ENCODE measurements at regions not wholly inside any gene's neighbourhood (a gene's known extent, or its start where the extent isn't known, plus 50 kb on each side); places are given as distances from the start of the nearest gene placed in this dataset.
A peak's percentile ranks its signal among the peaks of the same experiment; 100 is the strongest.

DNA sequence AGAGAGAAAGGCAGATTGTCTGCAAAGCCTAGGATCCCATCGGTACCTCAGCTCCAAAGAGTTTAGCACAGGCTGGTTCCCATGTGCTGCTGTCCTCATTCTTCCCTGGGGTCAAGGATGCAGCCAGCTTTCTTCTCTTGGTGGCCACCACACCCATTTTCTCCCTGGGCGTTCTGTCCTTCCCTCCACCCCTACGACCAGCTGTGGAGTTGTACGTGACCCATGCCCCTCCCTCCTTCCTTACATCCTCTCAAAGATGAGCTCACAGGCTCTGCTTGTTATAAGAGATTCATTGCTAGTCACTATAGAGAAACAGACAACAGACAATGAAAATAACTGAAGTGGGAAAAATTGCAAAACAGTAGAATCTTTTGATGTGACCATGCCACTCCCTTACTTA, 74.0 kb upstream of the KLF3 start:
- DNase-seq (ENCODE audit: low spot score): no peak
- intact Hi-C loops (cut with DNase I): no loop called here

DNA sequence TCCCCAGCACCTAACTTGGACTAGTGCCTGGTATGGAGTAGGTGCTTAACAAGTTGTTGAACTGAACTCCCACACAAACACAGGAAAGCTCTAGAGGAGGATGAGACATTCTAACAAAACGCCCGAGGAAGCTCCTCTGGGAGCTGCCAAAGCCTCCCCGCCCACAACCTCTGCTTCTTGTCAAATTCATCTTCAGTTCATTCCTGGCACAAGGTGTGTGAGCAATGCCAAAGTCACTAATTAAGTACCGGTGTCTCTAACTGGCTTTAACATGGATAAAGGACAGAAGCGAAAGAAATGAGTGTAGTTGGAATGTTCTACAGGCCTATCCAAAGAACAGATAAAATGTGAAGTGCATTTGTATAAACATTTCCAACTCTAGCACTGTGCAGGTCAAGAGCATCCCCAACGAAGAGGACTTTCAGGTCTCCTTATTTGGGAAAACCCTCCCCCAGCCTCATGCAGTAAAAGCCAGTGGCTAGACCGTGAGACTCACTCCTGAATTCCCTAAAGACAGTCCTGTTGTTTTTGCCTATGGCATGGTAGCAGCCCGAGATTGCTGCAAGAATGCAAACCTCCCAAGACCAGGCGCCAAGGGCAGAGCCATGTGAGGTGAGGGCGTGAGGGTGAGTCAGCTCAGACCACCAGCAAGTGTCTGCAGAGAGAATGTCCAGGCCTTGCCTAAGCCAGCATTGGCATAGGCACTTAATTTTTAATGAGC, 72.2 kb upstream of the KLF3 start:
- intact Hi-C loops (cut with DNase I): no loop called here
- no peak for DNase-seq (ENCODE audit: low spot score)

GRCh38 chr4:38598489-38598888, 65.5 kb upstream of the KLF3 start:
- intact Hi-C loops (cut with DNase I): no loop called here

GRCh38 chr4:38600575-38600974, 63.4 kb upstream of the KLF3 start:
- DNase-seq (ENCODE audit: low spot score): no peak
- intact Hi-C loops (cut with DNase I): no loop called here

More at GRCh38 chr4:38598489-38598888, 65.5 kb upstream of the KLF3 start:
- no peak for DNase-seq (ENCODE audit: low spot score)

- intact Hi-C loops (cut with DNase I): no loop called here
- peak; percentile 76 for DNase-seq (ENCODE audit: low spot score)
Measured at GRCh38 chr4:38601244-38601915, 62.6 kb upstream of the KLF3 start.

DNA sequence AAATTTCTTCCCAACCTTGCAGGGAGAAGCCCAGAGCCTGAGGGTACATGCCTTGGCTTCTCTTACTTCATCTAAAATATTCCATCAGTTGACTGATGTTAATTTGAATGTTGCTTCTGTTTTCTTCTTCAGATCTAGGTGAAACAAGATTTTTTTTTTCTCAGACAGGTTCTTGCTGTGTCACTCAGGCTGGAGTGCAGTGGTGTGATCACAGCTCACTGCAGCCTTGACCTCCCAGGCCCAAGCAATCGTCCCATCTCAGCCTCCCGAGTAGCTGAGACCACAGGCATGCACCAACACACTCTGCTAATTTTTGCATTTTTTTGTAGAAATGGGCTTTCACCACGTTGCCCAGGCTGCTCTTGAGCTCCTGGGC, 62.1 kb upstream of the KLF3 start:
- no peak for DNase-seq (ENCODE audit: low spot score)
- intact Hi-C loops (cut with DNase I): no loop called here

- DNase-seq (ENCODE audit: low spot score): no peak
- intact Hi-C loops (cut with DNase I): no loop called here
Measured at GRCh38 chr4:38603652-38604051, 60.3 kb upstream of the KLF3 start.

DNA sequence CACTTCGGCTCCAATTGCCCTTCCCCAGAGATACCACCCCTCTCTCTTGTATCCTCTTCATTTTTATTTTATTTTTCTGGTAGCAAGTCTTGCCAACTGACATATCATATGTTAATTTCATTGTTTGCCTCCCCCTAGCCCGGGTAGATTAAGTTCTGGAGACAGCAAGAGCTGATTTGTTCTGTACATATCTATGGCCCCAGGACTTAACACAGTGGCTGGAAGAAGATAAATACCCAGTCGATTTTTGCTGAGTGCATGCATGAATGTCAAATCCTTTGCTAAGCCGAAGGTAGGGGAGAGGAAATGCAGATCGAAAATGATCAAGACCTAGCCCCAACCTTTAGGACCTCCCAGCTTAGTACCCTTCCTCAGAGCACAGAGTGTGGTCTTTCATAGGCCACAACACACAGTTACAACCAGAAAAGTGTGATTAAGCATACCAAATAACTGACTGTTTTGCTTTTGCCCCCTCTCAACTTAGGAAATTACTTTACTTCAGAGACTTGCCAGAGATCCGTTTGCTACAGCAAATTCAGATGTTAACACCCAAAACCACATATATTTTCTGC, 58.7 kb upstream of the KLF3 start:
- intact Hi-C loops (cut with DNase I): no loop called here
- no peak for DNase-seq (ENCODE audit: low spot score)

DNA sequence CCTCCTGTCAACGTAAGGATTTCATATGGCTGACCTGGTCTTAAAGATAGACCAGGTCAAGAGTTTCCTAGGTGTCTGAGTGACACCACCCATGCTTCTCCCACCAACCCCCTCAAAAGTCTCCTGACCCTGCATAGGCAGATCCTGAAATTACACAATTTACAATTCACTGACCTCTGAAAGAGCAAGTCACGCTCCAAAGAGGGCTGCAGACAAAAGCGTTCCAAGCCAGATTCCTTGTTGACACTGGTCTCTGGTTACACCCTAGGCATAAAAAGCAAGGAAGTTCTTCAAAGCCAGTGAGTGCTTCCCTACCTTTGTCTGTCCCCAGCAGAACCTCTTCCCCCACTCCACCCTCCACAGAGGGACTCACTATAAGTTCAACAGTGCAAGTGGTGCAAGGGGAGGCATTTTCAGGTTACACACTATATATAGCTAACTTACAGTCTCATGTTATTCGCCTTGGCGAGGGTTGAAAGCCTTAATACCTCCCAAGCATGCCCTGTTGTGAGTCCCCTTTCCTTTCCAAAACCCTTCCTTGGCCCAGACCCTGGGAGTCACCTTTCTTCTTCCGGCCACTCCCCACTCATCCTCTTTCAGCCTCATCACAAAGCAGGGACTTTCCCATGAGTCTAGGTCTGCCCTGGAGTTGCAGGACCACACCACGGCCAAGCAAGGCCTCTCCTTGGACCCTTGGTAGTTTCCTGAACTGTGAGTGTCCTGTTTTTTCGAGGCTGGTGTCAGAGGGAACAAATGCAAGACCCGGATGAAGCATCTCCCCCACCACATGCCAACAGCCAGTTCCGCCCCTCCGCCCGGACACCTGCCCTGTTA, 58.0 kb upstream of the KLF3 start:
- intact Hi-C loops (cut with DNase I): no loop called here

DNA sequence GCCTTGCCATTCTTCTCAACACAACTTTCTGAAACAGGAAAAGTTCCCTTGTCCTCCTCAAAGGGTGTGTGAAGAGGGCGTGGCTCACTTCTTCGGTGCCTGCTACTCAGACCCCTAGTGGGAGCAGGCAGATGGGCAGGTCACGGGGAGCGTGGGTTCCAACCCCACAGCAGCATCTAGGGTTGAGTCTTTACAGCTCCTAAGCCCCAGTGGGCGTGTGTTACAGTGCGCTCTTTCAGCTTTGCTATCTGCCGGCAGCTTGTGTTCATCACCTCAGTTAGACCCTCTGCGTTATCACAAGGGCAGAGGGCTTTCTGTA, 57.5 kb upstream of the KLF3 start:
- intact Hi-C loops (cut with DNase I): no loop called here
- no peak for DNase-seq (ENCODE audit: low spot score)

More for the DNA sequence above, 58.0 kb upstream of the KLF3 start:
- no peak for DNase-seq (ENCODE audit: low spot score)

- DNase-seq (ENCODE audit: low spot score): no peak
- intact Hi-C loops (cut with DNase I): no loop called here
Measured at GRCh38 chr4:38609614-38610013, 54.4 kb upstream of the KLF3 start.

GRCh38 chr4:38610521-38610920, 53.5 kb upstream of the KLF3 start:
- intact Hi-C loops (cut with DNase I): no loop called here

DNA sequence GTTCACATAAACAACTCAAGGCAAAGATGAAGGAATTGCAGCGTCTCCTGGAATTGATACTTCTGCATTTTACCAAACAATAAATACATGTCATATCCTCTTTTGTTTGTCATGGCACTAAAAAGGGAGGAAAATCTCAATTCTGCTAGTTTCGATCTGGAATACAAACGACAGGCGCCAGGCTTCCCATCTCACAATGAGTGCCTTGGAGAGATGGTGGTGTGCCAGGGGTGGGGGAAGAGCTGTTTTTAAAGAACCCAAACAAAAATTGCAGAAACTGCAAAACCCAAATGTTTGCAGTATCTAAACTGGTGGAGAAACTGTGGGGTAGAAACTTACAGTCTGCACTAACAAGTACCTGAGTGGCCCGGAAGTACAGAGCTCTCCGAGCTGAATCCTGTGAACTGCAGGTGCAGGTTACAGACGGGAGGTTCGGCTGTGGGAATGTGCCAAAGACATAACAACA, 53.0 kb upstream of the KLF3 start:
- DNase-seq (ENCODE audit: low spot score): no peak

More at GRCh38 chr4:38610521-38610920, 53.5 kb upstream of the KLF3 start:
- DNase-seq (ENCODE audit: low spot score): no peak

DNA sequence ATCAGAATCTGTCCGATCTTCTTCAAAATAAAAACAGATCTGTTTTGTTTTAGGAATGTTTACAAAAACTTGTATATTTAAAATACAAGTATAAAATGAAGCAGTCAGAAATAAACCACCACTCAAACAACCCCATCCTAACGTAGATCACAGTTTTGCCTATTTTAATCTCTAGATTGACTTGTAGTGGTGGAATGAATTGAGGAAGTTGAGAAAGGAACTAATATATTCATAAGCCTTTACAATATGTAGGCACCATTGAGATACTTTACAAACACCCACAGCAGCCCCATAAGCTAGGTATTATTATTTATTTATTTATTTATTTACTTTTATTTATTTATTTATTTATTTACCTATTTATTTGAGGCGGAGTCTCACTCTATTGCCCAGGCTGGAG, 52.3 kb upstream of the KLF3 start:
- intact Hi-C loops (cut with DNase I): no loop called here

More for the DNA sequence above, 53.0 kb upstream of the KLF3 start:
- intact Hi-C loops (cut with DNase I): no loop called here

GRCh38 chr4:38612646-38613414, 51.2 kb upstream of the KLF3 start:
- intact Hi-C loops (cut with DNase I): no loop called here
- DNase-seq (ENCODE audit: low spot score): no peak

More for the DNA sequence above, 52.3 kb upstream of the KLF3 start:
- no peak for DNase-seq (ENCODE audit: low spot score)
